ENCODE measurements at regions not wholly inside any gene's neighbourhood (a gene's known extent, or its start where the extent isn't known, plus 50 kb on each side); places are given as distances from the start of the nearest gene placed in this dataset.
"Not testable (repeated sequence)": the region's sequence is repeated elsewhere in the genome, so short reads cannot be mapped to it uniquely, and the experiment has no call there.

- TF ChIP-seq POU6F1 (CRISPR knock-in tag; IDR thresholded peaks at IDR 0.05; ENCODE audit: borderline replicate concordance, low read depth) (no peak), BACH2 (CRISPR knock-in tag; IDR thresholded peaks at IDR 0.05; ENCODE audit: borderline replicate concordance) (no peak), GLIS3 (CRISPR knock-in tag; IDR thresholded peaks at IDR 0.05) (no peak)
These were observed 333.0 kb downstream of the DCHS2 start (continued) for GRCh38 chr4:154158361-154159155.

- ATAC-seq, result no peak
- no peak for TF ChIP-seq GLIS3 (CRISPR knock-in tag; IDR thresholded peaks at IDR 0.05)
- TF ChIP-seq, protein P1, sequence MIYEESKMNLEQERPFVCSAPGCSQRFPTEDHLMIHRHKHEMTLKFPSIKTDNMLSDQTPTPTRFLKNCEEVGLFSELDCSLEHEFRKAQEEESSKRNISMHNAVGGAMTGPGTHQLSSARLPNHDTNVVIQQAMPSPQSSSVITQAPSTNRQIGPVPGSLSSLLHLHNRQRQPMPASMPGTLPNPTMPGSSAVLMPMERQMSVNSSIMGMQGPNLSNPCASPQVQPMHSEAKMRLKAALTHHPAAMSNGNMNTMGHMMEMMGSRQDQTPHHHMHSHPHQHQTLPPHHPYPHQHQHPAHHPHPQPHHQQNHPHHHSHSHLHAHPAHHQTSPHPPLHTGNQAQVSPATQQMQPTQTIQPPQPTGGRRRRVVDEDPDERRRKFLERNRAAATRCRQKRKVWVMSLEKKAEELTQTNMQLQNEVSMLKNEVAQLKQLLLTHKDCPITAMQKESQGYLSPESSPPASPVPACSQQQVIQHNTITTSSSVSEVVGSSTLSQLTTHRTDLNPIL (CRISPR knock-in tag; IDR thresholded peaks at IDR 0.05; ENCODE audit: low read depth), result no peak
- TF ChIP-seq ZNF8 (CRISPR knock-in tag; IDR thresholded peaks at IDR 0.05), result no peak
- TF ChIP-seq POU6F1 (CRISPR knock-in tag; IDR thresholded peaks at IDR 0.05; ENCODE audit: borderline replicate concordance, low read depth), result no peak
- no peak for TF ChIP-seq TOX (CRISPR knock-in tag; IDR thresholded peaks at IDR 0.05; ENCODE audit: borderline replicate concordance)
- TF ChIP-seq ZC3H10 (CRISPR knock-in tag; IDR thresholded peaks at IDR 0.05), result no peak
- TF ChIP-seq BACH2 (CRISPR knock-in tag; IDR thresholded peaks at IDR 0.05; ENCODE audit: borderline replicate concordance), result no peak
- TF ChIP-seq ARNTL (CRISPR knock-in tag; IDR thresholded peaks at IDR 0.05; ENCODE audit: borderline replicate concordance, low read depth), result no peak
These were observed 339.1 kb downstream of the DCHS2 start for GRCh38 chr4:154152546-154152945.

DNA sequence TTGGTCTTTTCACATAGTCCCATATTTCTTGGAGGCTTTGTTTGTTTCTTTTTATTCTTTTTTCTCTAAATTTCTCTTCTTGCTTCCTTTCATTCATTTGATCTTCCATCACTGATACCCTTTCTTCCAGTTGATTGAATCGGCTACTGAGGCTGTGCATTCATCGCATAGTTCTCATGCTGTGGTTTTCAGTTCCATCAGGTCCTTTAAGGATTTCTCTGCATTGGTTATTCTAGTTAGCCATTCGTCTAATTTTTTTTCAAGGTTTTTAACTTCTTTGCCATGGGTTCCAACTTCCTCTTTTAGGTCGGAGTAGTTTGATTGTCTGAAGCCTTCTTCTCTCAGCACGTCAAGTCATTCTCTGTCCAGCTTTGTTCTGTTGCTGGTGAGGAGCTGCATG lies 342.4 kb downstream of the DCHS2 start:
- ATAC-seq, result not testable (repeated sequence)

GRCh38 chr4:154143720-154144119 lies 347.9 kb downstream of the DCHS2 start:
- TF ChIP-seq ZNF70 (CRISPR knock-in tag; IDR thresholded peaks at IDR 0.05) (no peak), PPARA (CRISPR knock-in tag; IDR thresholded peaks at IDR 0.05; ENCODE audit: borderline replicate concordance) (no peak), POU6F1 (CRISPR knock-in tag; IDR thresholded peaks at IDR 0.05; ENCODE audit: borderline replicate concordance, low read depth) (no peak), ISL1 (CRISPR knock-in tag; IDR thresholded peaks at IDR 0.05) (no peak), SNAI2 (CRISPR knock-in tag; IDR thresholded peaks at IDR 0.05) (no peak), PATZ1 (CRISPR knock-in tag; IDR thresholded peaks at IDR 0.05; ENCODE audit: borderline replicate concordance) (no peak), CSDC2 (CRISPR knock-in tag; IDR thresholded peaks at IDR 0.05) (no peak), RARB (CRISPR knock-in tag; IDR thresholded peaks at IDR 0.05) (no peak), TOX (CRISPR knock-in tag; IDR thresholded peaks at IDR 0.05; ENCODE audit: borderline replicate concordance) (no peak), ZNF8 (CRISPR knock-in tag; IDR thresholded peaks at IDR 0.05) (no peak), ZNF565 (CRISPR knock-in tag; conservative IDR thresholded peaks at IDR 0.05; ENCODE audit: low read depth) (no peak), ZFP30 (CRISPR knock-in tag; IDR thresholded peaks at IDR 0.05) (no peak), TCF4 (CRISPR knock-in tag; IDR thresholded peaks at IDR 0.05; ENCODE audit: borderline replicate concordance) (no peak), CSRNP3 (CRISPR knock-in tag; IDR thresholded peaks at IDR 0.05) (no peak), ESRRG (CRISPR knock-in tag; IDR thresholded peaks at IDR 0.05) (no peak), ZC3H10 (CRISPR knock-in tag; IDR thresholded peaks at IDR 0.05) (no peak), ZFP3 (CRISPR knock-in tag; IDR thresholded peaks at IDR 0.05) (no peak), ARNTL (CRISPR knock-in tag; IDR thresholded peaks at IDR 0.05; ENCODE audit: borderline replicate concordance, low read depth) (no peak)
- TF ChIP-seq, protein P1 (CRISPR knock-in tag; IDR thresholded peaks at IDR 0.05; ENCODE audit: low read depth), result no peak
- no peak for ATAC-seq

All from SK-N-SH treated with all-trans-retinoic acid at 6 μM for 48 hours (cell line).